ENCODE measurements at regions not wholly inside any gene's neighbourhood (a gene's known extent, or its start where the extent isn't known, plus 50 kb on each side); places are given as distances from the start of the nearest gene placed in this dataset.

DNA sequence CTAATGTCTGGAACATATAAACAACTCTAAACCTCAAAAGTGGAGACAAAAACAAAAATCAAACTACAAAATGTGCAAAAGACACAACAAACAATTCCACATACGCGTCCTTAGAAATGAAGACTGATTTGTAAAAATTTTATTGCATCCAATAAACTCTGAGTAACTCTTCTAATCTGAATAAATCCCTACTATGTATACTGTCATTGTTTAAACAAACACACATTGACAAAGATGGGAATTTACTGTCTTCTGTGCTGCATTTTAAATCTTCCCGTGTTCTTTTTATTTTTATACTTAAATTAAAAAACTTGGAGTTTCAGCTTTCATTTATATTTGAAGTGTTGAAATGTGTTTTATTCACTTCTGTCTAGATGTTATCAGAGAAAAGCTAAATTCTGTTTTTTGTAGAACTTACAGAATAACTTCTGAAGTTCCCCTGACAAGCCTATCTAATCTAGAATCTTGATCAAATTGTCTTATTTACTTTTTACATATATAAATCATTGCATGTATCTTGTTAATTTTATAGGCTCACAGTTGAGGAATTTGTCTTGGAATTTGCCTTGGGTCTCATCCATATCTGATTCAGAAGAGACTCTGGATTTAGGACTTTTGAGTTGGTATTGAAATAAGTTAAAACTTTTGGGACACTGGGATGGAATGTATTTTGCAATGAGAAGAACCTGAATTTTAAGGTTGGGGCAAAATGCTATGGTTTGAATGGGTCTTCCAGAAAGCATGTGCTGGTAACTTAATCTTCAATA, 2064.4 kb upstream of the C9orf72 start:
- TF ChIP-seq, protein P1, sequence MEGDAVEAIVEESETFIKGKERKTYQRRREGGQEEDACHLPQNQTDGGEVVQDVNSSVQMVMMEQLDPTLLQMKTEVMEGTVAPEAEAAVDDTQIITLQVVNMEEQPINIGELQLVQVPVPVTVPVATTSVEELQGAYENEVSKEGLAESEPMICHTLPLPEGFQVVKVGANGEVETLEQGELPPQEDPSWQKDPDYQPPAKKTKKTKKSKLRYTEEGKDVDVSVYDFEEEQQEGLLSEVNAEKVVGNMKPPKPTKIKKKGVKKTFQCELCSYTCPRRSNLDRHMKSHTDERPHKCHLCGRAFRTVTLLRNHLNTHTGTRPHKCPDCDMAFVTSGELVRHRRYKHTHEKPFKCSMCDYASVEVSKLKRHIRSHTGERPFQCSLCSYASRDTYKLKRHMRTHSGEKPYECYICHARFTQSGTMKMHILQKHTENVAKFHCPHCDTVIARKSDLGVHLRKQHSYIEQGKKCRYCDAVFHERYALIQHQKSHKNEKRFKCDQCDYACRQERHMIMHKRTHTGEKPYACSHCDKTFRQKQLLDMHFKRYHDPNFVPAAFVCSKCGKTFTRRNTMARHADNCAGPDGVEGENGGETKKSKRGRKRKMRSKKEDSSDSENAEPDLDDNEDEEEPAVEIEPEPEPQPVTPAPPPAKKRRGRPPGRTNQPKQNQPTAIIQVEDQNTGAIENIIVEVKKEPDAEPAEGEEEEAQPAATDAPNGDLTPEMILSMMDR (IDR thresholded peaks at IDR 0.05; ENCODE audit: low read length): no peak
- no peak for TF ChIP-seq EZH2 (IDR thresholded peaks at IDR 0.05; ENCODE audit: borderline replicate concordance, low read length)
